ENCODE measurements at regions not wholly inside any gene's neighbourhood (a gene's known extent, or its start where the extent isn't known, plus 50 kb on each side); places are given as distances from the start of the nearest gene placed in this dataset.

DNA sequence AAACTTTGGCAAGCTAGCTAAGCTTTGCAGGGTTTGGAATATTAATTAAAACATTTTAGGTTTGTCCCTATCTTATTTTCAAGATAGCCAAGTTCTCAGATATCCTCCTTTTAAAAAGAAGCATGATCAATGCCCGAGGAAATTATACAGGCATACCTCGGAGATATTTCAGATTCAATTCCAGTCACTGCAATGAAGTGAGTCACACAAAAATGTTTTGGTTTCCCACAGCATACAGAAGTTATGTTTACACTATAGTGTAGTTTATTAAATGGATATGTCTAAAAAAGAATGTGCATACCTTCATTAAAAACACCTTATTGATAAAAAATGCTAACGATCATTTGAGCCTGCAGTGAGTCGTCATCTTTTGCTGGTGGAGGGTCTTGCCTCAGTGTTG, 382.9 kb upstream of the NPVF start:
- no peak overlapping the region for H3K27ac ChIP-seq
- no peak for DNase-seq
- H3K9me3 ChIP-seq (ENCODE audit: severe bottlenecking): no peaks in the 10 kb centered on the region
- TF ChIP-seq, protein P1, sequence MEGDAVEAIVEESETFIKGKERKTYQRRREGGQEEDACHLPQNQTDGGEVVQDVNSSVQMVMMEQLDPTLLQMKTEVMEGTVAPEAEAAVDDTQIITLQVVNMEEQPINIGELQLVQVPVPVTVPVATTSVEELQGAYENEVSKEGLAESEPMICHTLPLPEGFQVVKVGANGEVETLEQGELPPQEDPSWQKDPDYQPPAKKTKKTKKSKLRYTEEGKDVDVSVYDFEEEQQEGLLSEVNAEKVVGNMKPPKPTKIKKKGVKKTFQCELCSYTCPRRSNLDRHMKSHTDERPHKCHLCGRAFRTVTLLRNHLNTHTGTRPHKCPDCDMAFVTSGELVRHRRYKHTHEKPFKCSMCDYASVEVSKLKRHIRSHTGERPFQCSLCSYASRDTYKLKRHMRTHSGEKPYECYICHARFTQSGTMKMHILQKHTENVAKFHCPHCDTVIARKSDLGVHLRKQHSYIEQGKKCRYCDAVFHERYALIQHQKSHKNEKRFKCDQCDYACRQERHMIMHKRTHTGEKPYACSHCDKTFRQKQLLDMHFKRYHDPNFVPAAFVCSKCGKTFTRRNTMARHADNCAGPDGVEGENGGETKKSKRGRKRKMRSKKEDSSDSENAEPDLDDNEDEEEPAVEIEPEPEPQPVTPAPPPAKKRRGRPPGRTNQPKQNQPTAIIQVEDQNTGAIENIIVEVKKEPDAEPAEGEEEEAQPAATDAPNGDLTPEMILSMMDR (IDR thresholded peaks at IDR 0.05; ENCODE audit: low read depth, low read length): no peak
- H3K4me3 ChIP-seq (ENCODE audit: low read depth, low read length): no peak overlapping the region
- no peaks in the 10 kb centered on the region for H3K36me3 ChIP-seq
- H3K27me3 ChIP-seq (ENCODE audit: insufficient read depth, low read depth, severe bottlenecking): no peaks in the 10 kb centered on the region

DNA sequence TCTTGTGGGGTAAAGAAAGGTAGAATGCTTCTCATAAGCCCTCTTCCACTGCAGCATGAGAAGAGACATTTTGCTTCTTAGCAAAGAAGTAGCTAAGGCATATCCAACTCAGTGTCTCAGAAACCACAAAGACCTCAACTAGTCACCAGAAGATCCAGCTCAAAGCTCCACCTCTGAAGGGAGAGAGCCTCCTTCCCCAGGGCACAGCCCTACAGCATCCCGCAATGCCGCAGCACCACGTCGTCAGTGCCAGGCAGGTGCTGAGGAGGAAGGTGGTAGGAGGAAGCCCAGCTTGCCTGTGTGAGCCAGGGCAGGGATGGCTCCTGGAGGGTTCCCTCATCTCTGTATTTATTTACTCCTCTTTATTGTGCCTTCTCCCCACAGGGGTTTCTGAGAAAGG, 385.6 kb upstream of the NPVF start:
- no peak for DNase-seq
- TF ChIP-seq, protein P1 (IDR thresholded peaks at IDR 0.05; ENCODE audit: low read depth, low read length): no peak
- no peaks in the 10 kb centered on the region for H3K27me3 ChIP-seq (ENCODE audit: insufficient read depth, low read depth, severe bottlenecking)
- no peaks in the 10 kb centered on the region for H3K36me3 ChIP-seq
- no peak overlapping the region for H3K4me3 ChIP-seq (ENCODE audit: low read depth, low read length)
- H3K9me3 ChIP-seq (ENCODE audit: severe bottlenecking): no peaks in the 10 kb centered on the region
- H3K27ac ChIP-seq: no peak overlapping the region

DNA sequence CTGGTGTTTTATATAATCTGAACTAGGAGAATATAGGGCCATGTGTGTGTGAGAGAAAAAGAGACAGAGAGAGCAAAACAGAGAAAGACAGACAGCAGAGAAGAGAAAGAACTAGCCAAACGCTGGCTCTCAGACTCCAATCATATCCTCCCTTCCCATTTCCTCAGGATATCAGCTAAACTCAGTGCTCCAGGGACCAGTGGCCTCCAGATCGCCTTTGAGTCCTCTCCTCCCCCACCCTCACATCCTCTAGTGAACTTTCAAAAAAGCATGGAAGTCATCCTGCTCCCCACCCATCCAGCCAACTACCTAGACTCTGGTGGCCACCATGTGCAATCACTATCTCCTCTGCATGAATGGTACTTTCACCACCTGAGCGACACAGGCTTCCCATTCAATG, 386.1 kb upstream of the NPVF start:
- Histone ChIP-seq H3K9me3 (ENCODE audit: severe bottlenecking) (no peaks in the 10 kb centered on the region), H3K4me3 (ENCODE audit: low read depth, low read length) (no peak overlapping the region), H3K36me3 (no peaks in the 10 kb centered on the region), H3K27me3 (ENCODE audit: insufficient read depth, low read depth, severe bottlenecking) (no peaks in the 10 kb centered on the region), H3K27ac (no peak overlapping the region)
- TF ChIP-seq, protein P1 (IDR thresholded peaks at IDR 0.05; ENCODE audit: low read depth, low read length): no peak
- no peak for DNase-seq

DNA sequence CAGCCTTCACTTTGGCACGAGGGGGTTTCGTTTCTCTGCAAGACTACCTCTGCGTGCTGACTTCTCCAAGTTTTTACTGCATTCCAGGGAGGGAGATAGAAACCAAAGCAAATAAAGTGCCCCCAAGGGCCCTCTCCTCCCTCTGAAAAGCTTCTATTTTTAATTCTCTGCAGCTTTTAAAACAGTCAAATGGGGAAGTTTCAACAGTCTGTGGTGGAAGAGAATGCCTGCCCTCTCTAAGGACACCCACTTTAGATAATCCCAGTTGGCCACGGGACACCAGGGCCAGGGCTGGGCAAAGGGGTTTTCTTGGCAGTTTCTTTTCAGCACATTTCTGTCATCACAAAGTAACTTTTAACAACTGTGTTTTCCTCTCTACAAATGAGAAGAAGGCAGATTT, 386.7 kb upstream of the NPVF start:
- H3K27ac ChIP-seq: no peak overlapping the region
- no peak overlapping the region for H3K4me3 ChIP-seq (ENCODE audit: low read depth, low read length)
- no peaks in the 10 kb centered on the region for H3K9me3 ChIP-seq (ENCODE audit: severe bottlenecking)
- DNase-seq: no peak
- H3K27me3 ChIP-seq (ENCODE audit: insufficient read depth, low read depth, severe bottlenecking): no peaks in the 10 kb centered on the region
- no peaks in the 10 kb centered on the region for H3K36me3 ChIP-seq
- TF ChIP-seq, protein P1 (IDR thresholded peaks at IDR 0.05; ENCODE audit: low read depth, low read length): no peak

DNA sequence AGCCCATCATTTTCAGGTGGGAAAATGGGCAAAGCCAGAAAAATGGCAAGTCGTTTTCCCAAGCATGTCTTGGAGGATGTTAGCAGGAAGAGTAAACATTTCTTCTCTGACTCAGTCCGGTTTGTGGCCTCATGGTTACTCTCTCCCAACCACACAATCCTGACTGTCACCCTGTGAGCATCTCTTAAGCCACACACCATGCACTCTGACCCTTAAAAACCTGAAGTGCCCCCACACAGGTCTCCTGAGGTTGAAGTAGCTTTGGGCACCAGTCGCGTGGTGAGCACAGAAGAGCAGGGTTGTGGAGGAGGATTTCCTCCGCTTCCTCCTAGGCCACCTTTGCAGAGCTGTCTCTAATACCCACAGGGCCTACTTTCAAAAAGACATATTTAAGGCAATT, 387.3 kb upstream of the NPVF start:
- TF ChIP-seq, protein P1 (IDR thresholded peaks at IDR 0.05; ENCODE audit: low read depth, low read length): no peak
- Histone ChIP-seq H3K36me3 (no peaks in the 10 kb centered on the region), H3K27me3 (ENCODE audit: insufficient read depth, low read depth, severe bottlenecking) (no peaks in the 10 kb centered on the region), H3K9me3 (ENCODE audit: severe bottlenecking) (no peaks in the 10 kb centered on the region), H3K4me3 (ENCODE audit: low read depth, low read length) (no peak overlapping the region), H3K27ac (no peak overlapping the region)
- no peak for DNase-seq

DNA sequence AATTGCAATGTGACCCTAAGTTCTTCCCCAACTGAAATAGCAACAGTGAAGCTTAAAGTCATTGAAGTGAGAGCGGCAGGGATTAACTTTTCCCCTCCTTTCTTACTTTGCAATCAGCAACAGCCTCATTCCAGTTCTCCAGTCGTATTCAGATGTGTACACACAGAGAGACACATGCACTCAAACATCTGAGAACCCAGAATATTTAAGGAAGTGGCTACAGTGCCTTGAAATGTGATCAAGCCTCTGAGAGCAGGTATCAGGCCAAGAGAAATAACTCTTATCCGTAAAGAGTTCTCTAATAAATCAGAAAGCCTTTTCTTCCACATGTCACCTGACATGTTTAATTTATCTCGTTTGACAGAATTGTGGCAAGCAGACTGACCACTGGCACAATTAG, 388.9 kb upstream of the NPVF start:
- no peak for DNase-seq
- no peaks in the 10 kb centered on the region for H3K27me3 ChIP-seq (ENCODE audit: insufficient read depth, low read depth, severe bottlenecking)
- no peak overlapping the region for H3K4me3 ChIP-seq (ENCODE audit: low read depth, low read length)
- H3K9me3 ChIP-seq (ENCODE audit: severe bottlenecking): peaks cover 4% of the 10 kb centered on the region
- H3K36me3 ChIP-seq: no peaks in the 10 kb centered on the region
- H3K27ac ChIP-seq: no peak overlapping the region
- TF ChIP-seq, protein P1 (IDR thresholded peaks at IDR 0.05; ENCODE audit: low read depth, low read length): no peak

Measured in WERI-Rb-1 (cell line).